ENCODE measurements at regions not wholly inside any gene's neighbourhood (a gene's known extent, or its start where the extent isn't known, plus 50 kb on each side); places are given as distances from the start of the nearest gene placed in this dataset.

GRCh38 chr11:116134450-116134849 lies 630.2 kb upstream of the CADM1 start:
- Histone ChIP-seq H3K4me2 (ENCODE audit: low read length) (no peak overlapping the region), H3K27me3 (ENCODE audit: control insufficient read depth, low read length) (no peaks in the 10 kb centered on the region), H3K27ac (ENCODE audit: low read depth, low read length) (no peak overlapping the region), H3K79me2 (ENCODE audit: control insufficient read depth, low read length) (no peaks in the 10 kb centered on the region), H3K4me3 (ENCODE audit: low read length) (no peak overlapping the region), H3K9me2 (replicated peaks; ENCODE audit: control insufficient read depth, low read length) (no peaks in the 10 kb centered on the region), H4K20me1 (ENCODE audit: control insufficient read depth, insufficient read depth, low read depth, low read length) (no peaks in the 10 kb centered on the region), H3K36me3 (ENCODE audit: control insufficient read depth, low read length) (no peaks in the 10 kb centered on the region), H3K9me3 (ENCODE audit: control insufficient read depth, insufficient read depth, low read length) (no peaks in the 10 kb centered on the region), H3F3A (ENCODE audit: control insufficient read depth, insufficient read depth) (no peaks in the 10 kb centered on the region), H3K4me1 (ENCODE audit: control insufficient read depth, low read length) (peaks cover 7% of the 10 kb centered on the region)
- TF ChIP-seq EZH2phosphoT487 (IDR thresholded peaks at IDR 0.05; ENCODE audit: borderline replicate concordance, low read length) (no peak), CTCF (IDR thresholded peaks at IDR 0.05; ENCODE audit: low read depth, low read length, poor library complexity, severe bottlenecking) (no peak)

GRCh38 chr11:116132273-116132978 lies 628.2 kb upstream of the CADM1 start:
- H3K9me3 ChIP-seq (ENCODE audit: control insufficient read depth, insufficient read depth, low read length) = no peaks in the 10 kb centered on the region
- H3K36me3 ChIP-seq (ENCODE audit: control insufficient read depth, low read length) = no peaks in the 10 kb centered on the region

GRCh38 chr11:116130122-116130521 lies 625.9 kb upstream of the CADM1 start:
- Histone ChIP-seq H3K27me3 (ENCODE audit: control insufficient read depth, low read length) (no peaks in the 10 kb centered on the region), H3K27ac (ENCODE audit: low read depth, low read length) (no peak overlapping the region)
- TF ChIP-seq CTCF (IDR thresholded peaks at IDR 0.05; ENCODE audit: low read depth, low read length, poor library complexity, severe bottlenecking) = no peak
- TF ChIP-seq EZH2phosphoT487 (IDR thresholded peaks at IDR 0.05; ENCODE audit: borderline replicate concordance, low read length) = no peak

More at GRCh38 chr11:116132273-116132978, 628.2 kb upstream of the CADM1 start:
- Histone ChIP-seq H3K9me2 (replicated peaks; ENCODE audit: control insufficient read depth, low read length) (no peaks in the 10 kb centered on the region), H3K27me3 (ENCODE audit: control insufficient read depth, low read length) (no peaks in the 10 kb centered on the region), H3K4me2 (ENCODE audit: low read length) (no peak overlapping the region), H3K4me1 (ENCODE audit: control insufficient read depth, low read length) (peaks cover 6% of the 10 kb centered on the region), H4K20me1 (ENCODE audit: control insufficient read depth, insufficient read depth, low read depth, low read length) (no peaks in the 10 kb centered on the region), H3F3A (ENCODE audit: control insufficient read depth, insufficient read depth) (no peaks in the 10 kb centered on the region), H3K27ac (ENCODE audit: low read depth, low read length) (no peak overlapping the region), H3K4me3 (ENCODE audit: low read length) (no peak overlapping the region), H3K79me2 (ENCODE audit: control insufficient read depth, low read length) (no peaks in the 10 kb centered on the region)
- TF ChIP-seq EZH2phosphoT487 (IDR thresholded peaks at IDR 0.05; ENCODE audit: borderline replicate concordance, low read length) (no peak), CTCF (IDR thresholded peaks at IDR 0.05; ENCODE audit: low read depth, low read length, poor library complexity, severe bottlenecking) (no peak)

More at GRCh38 chr11:116130122-116130521, 625.9 kb upstream of the CADM1 start:
- Histone ChIP-seq H3K4me2 (ENCODE audit: low read length) (no peak overlapping the region), H3K9me2 (replicated peaks; ENCODE audit: control insufficient read depth, low read length) (no peaks in the 10 kb centered on the region), H3F3A (ENCODE audit: control insufficient read depth, insufficient read depth) (no peaks in the 10 kb centered on the region), H4K20me1 (ENCODE audit: control insufficient read depth, insufficient read depth, low read depth, low read length) (no peaks in the 10 kb centered on the region), H3K36me3 (ENCODE audit: control insufficient read depth, low read length) (no peaks in the 10 kb centered on the region), H3K4me1 (ENCODE audit: control insufficient read depth, low read length) (no peaks in the 10 kb centered on the region), H3K9me3 (ENCODE audit: control insufficient read depth, insufficient read depth, low read length) (no peaks in the 10 kb centered on the region), H3K79me2 (ENCODE audit: control insufficient read depth, low read length) (no peaks in the 10 kb centered on the region), H3K4me3 (ENCODE audit: low read length) (no peak overlapping the region)

Data from DOHH2 (cell line).